Heart left ventricle (tissue), 16 donors: ENCODE measurements at regions not wholly inside any gene's neighbourhood (a gene's known extent, or its start where the extent isn't known, plus 50 kb on each side); places are given as distances from the start of the nearest gene placed in this dataset.

ENCODE experiments used
- ATAC-seq, 4 donors: fragments of 200-7000 bp; cut with Tn5 transposase; one replicate each; pipeline ENCODE4 v1.9.1; 2020 to 2022; ENCODE audit warnings: moderate library complexity in 4 of 4, mild to moderate bottlenecking in 3 of 4, moderate number of reproducible peaks in 1 of 4
- DNase-seq, 5 donors: peaks; one replicate each; pipeline ENCODE4 v3.0.0-alpha.2; 2020
- H3K27ac ChIP-seq, 12 donors: fragments of 200-600 bp; sonication (generic) in 4 of 12; one replicate each; pipeline versions ENCODE4 v1.5.0 to v1.8.0; 2016 to 2022; ENCODE audit warnings: mild to moderate bottlenecking in 2 of 12
- H3K27me3 ChIP-seq, 9 donors: fragments of 200-600 bp; sonication (generic) in 2 of 9; one replicate each; pipeline versions ENCODE4 v1.5.1 to v1.8.0; 2016 to 2022; ENCODE audit warnings: mild to moderate bottlenecking in 3 of 9
- H3K36me3 ChIP-seq, 9 donors: fragments of 200-600 bp; sonication (generic) in 2 of 9; one replicate each; pipeline versions ENCODE4 v1.5.0 to v1.8.0; 2018 to 2022; ENCODE audit warnings: mild to moderate bottlenecking in 2 of 9
- H3K4me1 ChIP-seq, 12 donors: fragments of 200-600 bp; sonication (generic) in 4 of 12; one replicate each; pipeline versions ENCODE4 v1.5.0 to v1.8.0; 2016 to 2022; ENCODE audit warnings: mild to moderate bottlenecking in 3 of 12
- H3K4me3 ChIP-seq, 12 donors: fragments of 200-600 bp; sonication (generic) in 4 of 12; one replicate each; pipeline versions ENCODE4 v1.5.0 to v1.8.0; 2017 to 2022; ENCODE audit warnings: mild to moderate bottlenecking in 9 of 12, moderate library complexity in 4 of 12
- H3K9me3 ChIP-seq, 12 donors: fragments of 200-600 bp; sonication (generic) in 4 of 12; one replicate each; pipeline versions ENCODE4 v1.5.0 to v1.8.0; 2016 to 2022; ENCODE audit warnings: mild to moderate bottlenecking in 1 of 12
- CTCF ChIP-seq, 12 donors: fragments of 200-600 bp; sonication (generic) in 4 of 12; IDR thresholded peaks; one replicate each; pipeline versions ENCODE4 v1.5.0 to v1.8.0; 2018 to 2022; ENCODE audit warnings: antibody characterized with exemption in 12 of 12, mild to moderate bottlenecking in 5 of 12
- POLR2A ChIP-seq, 2 donors: fragments of 450-650 bp; IDR thresholded peaks; one replicate each; pipeline ENCODE4 v1.6.1; 2017; ENCODE audit warnings: antibody characterized with exemption in 2 of 2, mild to moderate bottlenecking in 2 of 2, moderate library complexity in 2 of 2
- WGBS, 4 donors: extraction: QIAGEN DNeasy Blood & Tissue Kit in 2 of 4; methylation state at CpG; one replicate each; pipeline versions ENCODE4 v1.1.5 to v1.1.7; 2013 to 2018; 5-methylcytosine and 5-hydroxymethylcytosine counted together
- intact Hi-C, 10 donors: fragments of 100-400 bp; cut with DNase I; formaldehyde crosslinking; loops; one replicate each; pipeline versions ENCODE4 v1.11.1 to v1.14.2; 2022
- donor health status: ischemic (EF 13 %, LVEDD 7.1; RV severe dilation, severe dysfunction).
- donor health status: healthy with polysubstance abuse.
- donor health status: DM: no; HTN: yes; CAD: no.
- donor health status: DM: no; HTN: no; CAD: no.
- donor health status: ischemic (EF 25% LVEDD 6.9; RV normal size, moderate dysfunction).
- donor health status: ischemic (EF 25% LVEDD 5.7; RV mildly dilated, moderate dysfunction).
- donor health status: healthy.
- donor health status: DM: yes; HTN: yes; CAD: no.
- donor health status: ischemic (EF 35%, LVEDD 5.7; RV mildly dilated, moderate dysfunction).
- donor health status: nonischemic (EF 11% LVEDD 7.7; RV severe dilation, severe dysfunction).
- donor health status: DM: yes; HTN: yes; CAD: no.
- donor health status: PGD.
- donor health status: ischemic (EF 29% LVEDD 5.4; RV normal size, mild dysfunction).
- donor health status: nonischemic (EF 23%, LVEDD 6.1; RV moderate dilation, normal function).

GRCh38 chr9:1267141-1267570 is 217.0 kb downstream of the DMRT2 start:
- no peak overlapping the region for H3K27ac ChIP-seq
- H3K27me3 ChIP-seq = no peaks in the 10 kb centered on the region
- no peak overlapping the region for H3K4me3 ChIP-seq
- ATAC-seq (no peak), DNase-seq (no peak)
- WGBS, 4 donors = 52 to 64% (median 62%) methylated on average over 3 of the region's 3 CpGs
- TF ChIP-seq POLR2A (IDR thresholded peaks at IDR 0.05) (no peak), CTCF (IDR thresholded peaks at IDR 0.05) (no peak)
- H3K36me3 ChIP-seq = no peaks in the 10 kb centered on the region
- intact Hi-C loops = no loop called here
- no peaks in the 10 kb centered on the region for H3K4me1 ChIP-seq
- no peaks in the 10 kb centered on the region for H3K9me3 ChIP-seq

GRCh38 chr9:1267581-1267980 is 217.4 kb downstream of the DMRT2 start:
- Histone ChIP-seq H3K36me3 (no peaks in the 10 kb centered on the region), H3K27me3 (no peaks in the 10 kb centered on the region), H3K27ac (no peak overlapping the region), H3K4me3 (no peak overlapping the region), H3K4me1 (no peaks in the 10 kb centered on the region), H3K9me3 (no peaks in the 10 kb centered on the region)
- TF ChIP-seq POLR2A (IDR thresholded peaks at IDR 0.05) = no peak
- no peak for TF ChIP-seq CTCF (IDR thresholded peaks at IDR 0.05)
- intact Hi-C loops = no loop called here
- 65 to 79% (median 74%) methylated on average over 5 of the region's 5 CpGs for WGBS, 4 donors
- no peak for ATAC-seq
- no peak for DNase-seq

GRCh38 chr9:1269533-1270315 is 219.6 kb downstream of the DMRT2 start:
- Histone ChIP-seq H3K27me3 (no peaks in the 10 kb centered on the region), H3K27ac (no peak overlapping the region), H3K36me3 (no peaks in the 10 kb centered on the region), H3K4me3 (no peak overlapping the region), H3K4me1 (no peaks in the 10 kb centered on the region), H3K9me3 (no peaks in the 10 kb centered on the region)
- WGBS, 4 donors = 36 to 46% (median 41%) methylated on average over 6 of the region's 6 CpGs
- ATAC-seq (no peak), DNase-seq (no peak)
- no peak for TF ChIP-seq CTCF (IDR thresholded peaks at IDR 0.05)
- no peak for TF ChIP-seq POLR2A (IDR thresholded peaks at IDR 0.05)
- intact Hi-C loops = no loop called here

- no peak overlapping the region for H3K4me3 ChIP-seq
- H3K36me3 ChIP-seq = no peaks in the 10 kb centered on the region
- WGBS, 4 donors = 53 to 61% (median 59%) methylated on average over 2 of the region's 2 CpGs
- ATAC-seq (no peak), DNase-seq (no peak)
- no peak for TF ChIP-seq POLR2A (IDR thresholded peaks at IDR 0.05)
- TF ChIP-seq CTCF (IDR thresholded peaks at IDR 0.05) = no peak
- H3K9me3 ChIP-seq = no peaks in the 10 kb centered on the region
- H3K4me1 ChIP-seq = no peaks in the 10 kb centered on the region
- no peak overlapping the region for H3K27ac ChIP-seq
- intact Hi-C loops = no loop called here
- no peaks in the 10 kb centered on the region for H3K27me3 ChIP-seq
These were observed 221.2 kb downstream of the DMRT2 start for GRCh38 chr9:1271367-1271766.
